ENCODE measurements at regions not wholly inside any gene's neighbourhood (a gene's known extent, or its start where the extent isn't known, plus 50 kb on each side); places are given as distances from the start of the nearest gene placed in this dataset.
"Not testable (repeated sequence)": the region's sequence is repeated elsewhere in the genome, so short reads cannot be mapped to it uniquely, and the experiment has no call there.

GRCh38 chr5:145050181-145050580 is 785.0 kb downstream of the PRELID2 start:
- no peaks in the 10 kb centered on the region for H3K27me3 ChIP-seq (ENCODE audit: control insufficient read depth in 5 of 5, insufficient read depth in 4 of 5, low read length in 5 of 5)
- no peak overlapping the region for H3K27ac ChIP-seq (ENCODE audit: low read depth, low read length)
- no peaks in the 10 kb centered on the region for H3K36me3 ChIP-seq (ENCODE audit: control insufficient read depth in 5 of 5, insufficient read depth in 5 of 5, low read length in 5 of 5)
- no peak overlapping the region for H3K9ac ChIP-seq (ENCODE audit: low read length in 5 of 5)
- no peaks in the 10 kb centered on the region for H3K4me1 ChIP-seq (ENCODE audit: control insufficient read depth in 5 of 5, insufficient read depth in 5 of 5, low read length in 5 of 5)
- no peaks in the 10 kb centered on the region for H3K9me3 ChIP-seq (ENCODE audit: control insufficient read depth in 5 of 5, low read length in 5 of 5)
- H3K4me3 ChIP-seq (ENCODE audit: low read depth in 1 of 5, low read length in 5 of 5), result no peak overlapping the region

GRCh38 chr5:145044970-145045369 is 790.2 kb downstream of the PRELID2 start:
- H3K36me3 ChIP-seq (ENCODE audit: control insufficient read depth in 5 of 5, insufficient read depth in 5 of 5, low read length in 5 of 5), result no peaks in the 10 kb centered on the region
- no peaks in the 10 kb centered on the region for H3K27me3 ChIP-seq (ENCODE audit: control insufficient read depth in 5 of 5, insufficient read depth in 4 of 5, low read length in 5 of 5)
- H3K4me3 ChIP-seq (ENCODE audit: low read depth in 1 of 5, low read length in 5 of 5), result no peak overlapping the region
- H3K27ac ChIP-seq (ENCODE audit: low read depth, low read length), result no peak overlapping the region
- H3K4me1 ChIP-seq (ENCODE audit: control insufficient read depth in 5 of 5, insufficient read depth in 5 of 5, low read length in 5 of 5), result no peaks in the 10 kb centered on the region
- H3K9ac ChIP-seq (ENCODE audit: low read length in 5 of 5), result no peak overlapping the region
- no peaks in the 10 kb centered on the region for H3K9me3 ChIP-seq (ENCODE audit: control insufficient read depth in 5 of 5, low read length in 5 of 5)

- Histone ChIP-seq H3K9ac (ENCODE audit: low read length in 5 of 5) (no peak overlapping the region), H3K27me3 (ENCODE audit: control insufficient read depth in 5 of 5, insufficient read depth in 4 of 5, low read length in 5 of 5) (no peaks in the 10 kb centered on the region), H3K4me1 (ENCODE audit: control insufficient read depth in 5 of 5, insufficient read depth in 5 of 5, low read length in 5 of 5) (no peaks in the 10 kb centered on the region), H3K4me3 (ENCODE audit: low read depth in 1 of 5, low read length in 5 of 5) (no peak overlapping the region), H3K9me3 (ENCODE audit: control insufficient read depth in 5 of 5, low read length in 5 of 5) (no peaks in the 10 kb centered on the region), H3K27ac (ENCODE audit: low read depth, low read length) (no peak overlapping the region), H3K36me3 (ENCODE audit: control insufficient read depth in 5 of 5, insufficient read depth in 5 of 5, low read length in 5 of 5) (no peaks in the 10 kb centered on the region)
These were observed 806.5 kb downstream of the PRELID2 start for GRCh38 chr5:145028626-145029025.

- Histone ChIP-seq H3K36me3 (ENCODE audit: control insufficient read depth in 5 of 5, insufficient read depth in 5 of 5, low read length in 5 of 5) (no peaks in the 10 kb centered on the region), H3K9me3 (ENCODE audit: control insufficient read depth in 5 of 5, low read length in 5 of 5) (no peaks in the 10 kb centered on the region), H3K9ac (ENCODE audit: low read length in 5 of 5) (no peak overlapping the region), H3K27ac (ENCODE audit: low read depth, low read length) (no peak overlapping the region), H3K4me3 (ENCODE audit: low read depth in 1 of 5, low read length in 5 of 5) (no peak overlapping the region), H3K27me3 (ENCODE audit: control insufficient read depth in 5 of 5, insufficient read depth in 4 of 5, low read length in 5 of 5) (no peaks in the 10 kb centered on the region), H3K4me1 (ENCODE audit: control insufficient read depth in 5 of 5, insufficient read depth in 5 of 5, low read length in 5 of 5) (no peaks in the 10 kb centered on the region)
These were observed 807.9 kb downstream of the PRELID2 start for GRCh38 chr5:145027286-145027685.

- Histone ChIP-seq H3K27ac (ENCODE audit: low read depth, low read length) (no peak overlapping the region), H3K9ac (ENCODE audit: low read length in 5 of 5) (no peak overlapping the region), H3K4me3 (ENCODE audit: low read depth in 1 of 5, low read length in 5 of 5) (no peak overlapping the region), H3K9me3 (ENCODE audit: control insufficient read depth in 5 of 5, low read length in 5 of 5) (no peaks in the 10 kb centered on the region), H3K27me3 (ENCODE audit: control insufficient read depth in 5 of 5, insufficient read depth in 4 of 5, low read length in 5 of 5) (no peaks in the 10 kb centered on the region), H3K36me3 (ENCODE audit: control insufficient read depth in 5 of 5, insufficient read depth in 5 of 5, low read length in 5 of 5) (no peaks in the 10 kb centered on the region), H3K4me1 (ENCODE audit: control insufficient read depth in 5 of 5, insufficient read depth in 5 of 5, low read length in 5 of 5) (no peaks in the 10 kb centered on the region)
These were observed 809.4 kb downstream of the PRELID2 start for GRCh38 chr5:145025775-145026174.

- Histone ChIP-seq H3K4me3 (ENCODE audit: low read depth in 1 of 5, low read length in 5 of 5) (no peak overlapping the region), H3K36me3 (ENCODE audit: control insufficient read depth in 5 of 5, insufficient read depth in 5 of 5, low read length in 5 of 5) (no peaks in the 10 kb centered on the region), H3K9me3 (ENCODE audit: control insufficient read depth in 5 of 5, low read length in 5 of 5) (no peaks in the 10 kb centered on the region), H3K9ac (ENCODE audit: low read length in 5 of 5) (no peak overlapping the region), H3K27ac (ENCODE audit: low read depth, low read length) (no peak overlapping the region), H3K4me1 (ENCODE audit: control insufficient read depth in 5 of 5, insufficient read depth in 5 of 5, low read length in 5 of 5) (no peaks in the 10 kb centered on the region), H3K27me3 (ENCODE audit: control insufficient read depth in 5 of 5, insufficient read depth in 4 of 5, low read length in 5 of 5) (no peaks in the 10 kb centered on the region)
These were observed 820.0 kb downstream of the PRELID2 start for GRCh38 chr5:145015146-145015545.

- H3K27me3 ChIP-seq (ENCODE audit: control insufficient read depth in 5 of 5, insufficient read depth in 4 of 5, low read length in 5 of 5), result no peaks in the 10 kb centered on the region
- H3K4me1 ChIP-seq (ENCODE audit: control insufficient read depth in 5 of 5, insufficient read depth in 5 of 5, low read length in 5 of 5), result no peaks in the 10 kb centered on the region
- H3K36me3 ChIP-seq (ENCODE audit: control insufficient read depth in 5 of 5, insufficient read depth in 5 of 5, low read length in 5 of 5), result no peaks in the 10 kb centered on the region
- no peak overlapping the region for H3K27ac ChIP-seq (ENCODE audit: low read depth, low read length)
- H3K9ac ChIP-seq (ENCODE audit: low read length in 5 of 5), result no peak overlapping the region
- no peak overlapping the region for H3K4me3 ChIP-seq (ENCODE audit: low read depth in 1 of 5, low read length in 5 of 5)
- no peaks in the 10 kb centered on the region for H3K9me3 ChIP-seq (ENCODE audit: control insufficient read depth in 5 of 5, low read length in 5 of 5)
These were observed 821.0 kb downstream of the PRELID2 start for GRCh38 chr5:145014109-145014508.

- no peak overlapping the region for H3K9ac ChIP-seq (ENCODE audit: low read length in 5 of 5)
- H3K36me3 ChIP-seq (ENCODE audit: control insufficient read depth in 5 of 5, insufficient read depth in 5 of 5, low read length in 5 of 5), result no peaks in the 10 kb centered on the region
- no peaks in the 10 kb centered on the region for H3K9me3 ChIP-seq (ENCODE audit: control insufficient read depth in 5 of 5, low read length in 5 of 5)
- no peaks in the 10 kb centered on the region for H3K27me3 ChIP-seq (ENCODE audit: control insufficient read depth in 5 of 5, insufficient read depth in 4 of 5, low read length in 5 of 5)
- no peak overlapping the region for H3K27ac ChIP-seq (ENCODE audit: low read depth, low read length)
- no peaks in the 10 kb centered on the region for H3K4me1 ChIP-seq (ENCODE audit: control insufficient read depth in 5 of 5, insufficient read depth in 5 of 5, low read length in 5 of 5)
- no peak overlapping the region for H3K4me3 ChIP-seq (ENCODE audit: low read depth in 1 of 5, low read length in 5 of 5)
These were observed 824.3 kb downstream of the PRELID2 start for GRCh38 chr5:145010834-145011233.

- Histone ChIP-seq H3K36me3 (ENCODE audit: control insufficient read depth in 5 of 5, insufficient read depth in 5 of 5, low read length in 5 of 5) (no peaks in the 10 kb centered on the region), H3K9me3 (ENCODE audit: control insufficient read depth in 5 of 5, low read length in 5 of 5) (peaks cover 0 to 4% (median 0%) of the 10 kb centered on the region in 5 donors), H3K4me3 (ENCODE audit: low read depth in 1 of 5, low read length in 5 of 5) (no peak overlapping the region), H3K27ac (ENCODE audit: low read depth, low read length) (no peak overlapping the region), H3K27me3 (ENCODE audit: control insufficient read depth in 5 of 5, insufficient read depth in 4 of 5, low read length in 5 of 5) (no peaks in the 10 kb centered on the region), H3K4me1 (ENCODE audit: control insufficient read depth in 5 of 5, insufficient read depth in 5 of 5, low read length in 5 of 5) (no peaks in the 10 kb centered on the region), H3K9ac (ENCODE audit: low read length in 5 of 5) (no peak overlapping the region)
These were observed 826.1 kb downstream of the PRELID2 start for GRCh38 chr5:145008876-145009530.

GRCh38 chr5:144994356-144994755 is 823.7 kb downstream of the KCTD16 start:
- not testable (repeated sequence) for H3K27ac ChIP-seq (ENCODE audit: low read depth, low read length); H3K4me1 ChIP-seq (ENCODE audit: control insufficient read depth in 5 of 5, insufficient read depth in 5 of 5, low read length in 5 of 5); H3K36me3 ChIP-seq (ENCODE audit: control insufficient read depth in 5 of 5, insufficient read depth in 5 of 5, low read length in 5 of 5); H3K9me3 ChIP-seq (ENCODE audit: control insufficient read depth in 5 of 5, low read length in 5 of 5); H3K9ac ChIP-seq (ENCODE audit: low read length in 5 of 5); H3K4me3 ChIP-seq (ENCODE audit: low read depth in 1 of 5, low read length in 5 of 5); H3K27me3 ChIP-seq (ENCODE audit: control insufficient read depth in 5 of 5, insufficient read depth in 4 of 5, low read length in 5 of 5)

- Histone ChIP-seq H3K9ac (ENCODE audit: low read length in 5 of 5) (no peak overlapping the region), H3K27ac (ENCODE audit: low read depth, low read length) (no peak overlapping the region), H3K36me3 (ENCODE audit: control insufficient read depth in 5 of 5, insufficient read depth in 5 of 5, low read length in 5 of 5) (no peaks in the 10 kb centered on the region), H3K4me1 (ENCODE audit: control insufficient read depth in 5 of 5, insufficient read depth in 5 of 5, low read length in 5 of 5) (no peaks in the 10 kb centered on the region), H3K4me3 (ENCODE audit: low read depth in 1 of 5, low read length in 5 of 5) (no peak overlapping the region), H3K9me3 (ENCODE audit: control insufficient read depth in 5 of 5, low read length in 5 of 5) (no peaks in the 10 kb centered on the region), H3K27me3 (ENCODE audit: control insufficient read depth in 5 of 5, insufficient read depth in 4 of 5, low read length in 5 of 5) (no peaks in the 10 kb centered on the region)
These were observed 812.4 kb downstream of the KCTD16 start for GRCh38 chr5:144983101-144983500.
